Psoas muscle (tissue), 7 donors: ENCODE measurements at regions not wholly inside any gene's neighbourhood (a gene's known extent, or its start where the extent isn't known, plus 50 kb on each side); places are given as distances from the start of the nearest gene placed in this dataset.

Experiments
- ATAC-seq, 4 donors: fragments of 200-7000 bp; cut with Tn5 transposase; one replicate each; pipeline ENCODE4 v1.9.1; 2020; ENCODE audit warnings: moderate library complexity in 3 of 4, mild to moderate bottlenecking in 2 of 4
- DNase-seq, 2 donors: peaks; one replicate each; pipeline ENCODE4 v3.0.0-alpha.2; 2020
- H3K27ac ChIP-seq: fragments of 200-600 bp; one replicate; pipeline ENCODE4 v1.8.0; 2022
- H3K27me3 ChIP-seq, 3 donors: fragments of 200-600 bp in 1 of 3; one replicate each; pipeline versions ENCODE4 v1.6.1 to v1.8.0; 2013 to 2022; ENCODE audit warnings: low read length in 2 of 3, mild to moderate bottlenecking in 2 of 3, moderate library complexity in 1 of 3; ENCODE audit not compliant: insufficient read depth in 3 of 3
- H3K36me3 ChIP-seq, 2 donors: fragments of 200-600 bp in 1 of 2; one replicate each; pipeline versions ENCODE4 v1.6.1 to v1.8.0; 2013 to 2022; ENCODE audit warnings: low read depth in 1 of 2, mild to moderate bottlenecking in 1 of 2, moderate library complexity in 1 of 2; ENCODE audit not compliant: insufficient read depth in 1 of 2
- H3K4me1 ChIP-seq: fragments of 200-600 bp; one replicate; pipeline ENCODE4 v1.8.0; 2022
- H3K4me3 ChIP-seq: fragments of 200-600 bp; one replicate; pipeline ENCODE4 v1.8.0; 2022; ENCODE audit warnings: mild to moderate bottlenecking
- H3K9me3 ChIP-seq: fragments of 200-600 bp; one replicate; pipeline ENCODE4 v1.8.0; 2022
- CTCF ChIP-seq: fragments of 200-600 bp; IDR thresholded peaks from one replicate; pipeline ENCODE4 v1.8.0; 2022; ENCODE audit warnings: antibody characterized with exemption
- WGBS, 3 donors: extraction: QIAGEN DNeasy Blood & Tissue Kit; methylation state at CpG; one replicate each; pipeline versions ENCODE4 v1.1.6 to v1.1.7; 2013; 5-methylcytosine and 5-hydroxymethylcytosine counted together
- intact Hi-C, 2 donors: fragments of 100-400 bp; cut with DNase I; formaldehyde crosslinking; loops; one replicate each; pipeline versions ENCODE4 v1.11.0 to v1.14.2; 2022
- donor health status: healthy with polysubstance abuse.
- donor health status: DM: no; HTN: no; CAD: no; lungs with moderate emphysema.
- donor health status: Bipolar disorder and iron deficiency.
- donor health status: healthy.
- donor health status: DM: yes; HTN: yes; CAD: no.
- donor health status: DM: no; HTN: no; CAD: no.
- donor health status: DM: yes; HTN: yes; CAD: no.

GRCh38 chr12:94791933-94792332, 141.6 kb upstream of the TMCC3 start:
- no peaks in the 10 kb centered on the region for H3K27me3 ChIP-seq
- WGBS, 3 donors, result 84 to 94% (median 91%) methylated on average over 16 of the region's 16 CpGs

GRCh38 chr12:94790825-94791224, 140.5 kb upstream of the TMCC3 start:
- Histone ChIP-seq H3K36me3 (no peaks in the 10 kb centered on the region), H3K4me1 (no peaks in the 10 kb centered on the region), H3K4me3 (no peak overlapping the region), H3K9me3 (no peaks in the 10 kb centered on the region), H3K27me3 (no peaks in the 10 kb centered on the region), H3K27ac (no peak overlapping the region)
- 53 to 76% (median 64%) methylated on average over 3 of the region's 3 CpGs for WGBS, 3 donors
- DNase-seq (no peak), ATAC-seq (no peak)
- intact Hi-C loops, result loop anchor here in 1 of 2 donors (10.0 kb wide), 1 partner anchor 174 kb away; no protein-coding TSS in a partner anchor
- no peak for TF ChIP-seq CTCF

More at GRCh38 chr12:94791933-94792332, 141.6 kb upstream of the TMCC3 start:
- H3K36me3 ChIP-seq, result no peaks in the 10 kb centered on the region
- TF ChIP-seq CTCF, result no peak
- no peak overlapping the region for H3K4me3 ChIP-seq
- no peaks in the 10 kb centered on the region for H3K4me1 ChIP-seq
- DNase-seq (no peak), ATAC-seq (no peak)
- intact Hi-C loops, result loop anchor here in 1 of 2 donors (10.0 kb wide), 1 partner anchor 173 kb away; no protein-coding TSS in a partner anchor
- H3K9me3 ChIP-seq, result no peaks in the 10 kb centered on the region
- H3K27ac ChIP-seq, result no peak overlapping the region

- no peak overlapping the region for H3K27ac ChIP-seq
- no peak for TF ChIP-seq CTCF
- no peaks in the 10 kb centered on the region for H3K4me1 ChIP-seq
- intact Hi-C loops, result loop anchor here in 1 of 2 donors (10.0 kb wide), 1 partner anchor 174 kb away; no protein-coding TSS in a partner anchor
- WGBS, 3 donors, result 70 to 75% (median 72%) methylated on average over 3 of the region's 3 CpGs
- no peaks in the 10 kb centered on the region for H3K36me3 ChIP-seq
- ATAC-seq (no peak), DNase-seq (no peak)
- H3K4me3 ChIP-seq, result no peak overlapping the region
- H3K9me3 ChIP-seq, result no peaks in the 10 kb centered on the region
- H3K27me3 ChIP-seq, result no peaks in the 10 kb centered on the region
Observed at GRCh38 chr12:94790370-94790769, 140.0 kb upstream of the TMCC3 start.

- H3K27ac ChIP-seq, result no peak overlapping the region
- H3K9me3 ChIP-seq, result no peaks in the 10 kb centered on the region
- no peak overlapping the region for H3K4me3 ChIP-seq
- no peak for ATAC-seq
- DNase-seq, result no peak
- no peak for TF ChIP-seq CTCF
- H3K27me3 ChIP-seq, result no peaks in the 10 kb centered on the region
- no peaks in the 10 kb centered on the region for H3K4me1 ChIP-seq
- intact Hi-C loops, result loop anchor here in 1 of 2 donors (10.0 kb wide), 1 partner anchor 175 kb away; no protein-coding TSS in a partner anchor
- H3K36me3 ChIP-seq, result no peaks in the 10 kb centered on the region
- 63 to 72% (median 67%) methylated on average over 3 of the region's 3 CpGs for WGBS, 3 donors
Observed at GRCh38 chr12:94789510-94790225, 139.3 kb upstream of the TMCC3 start.

GRCh38 chr12:94788298-94788697, 137.9 kb upstream of the TMCC3 start:
- DNase-seq (no peak), ATAC-seq (no peak)
- no peaks in the 10 kb centered on the region for H3K4me1 ChIP-seq
- H3K36me3 ChIP-seq, result no peaks in the 10 kb centered on the region
- no peaks in the 10 kb centered on the region for H3K27me3 ChIP-seq
- H3K4me3 ChIP-seq, result no peak overlapping the region
- TF ChIP-seq CTCF, result no peak
- no peak overlapping the region for H3K27ac ChIP-seq
- no peaks in the 10 kb centered on the region for H3K9me3 ChIP-seq
- intact Hi-C loops, result no loop called here
- WGBS, 3 donors, result 70 to 83% (median 82%) methylated on average over 2 of the region's 2 CpGs
